PC-9 (cell line): ENCODE measurements at regions not wholly inside any gene's neighbourhood (a gene's known extent, or its start where the extent isn't known, plus 50 kb on each side); places are given as distances from the start of the nearest gene placed in this dataset.

Source experiments
- CTCF ChIP-seq: fragments of 200-600 bp; sonication (generic); conservative IDR thresholded peaks from 2 replicates; pipeline ENCODE4 v1.6.1; 2017; ENCODE audit warnings: mixed run types, antibody characterized with exemption, mild to moderate bottlenecking, moderate library complexity
- EZH2 ChIP-seq: fragments of 200-600 bp; sonication (generic); IDR thresholded peaks from 2 replicates; pipeline ENCODE4 v1.8.0; 2017; ENCODE audit warnings: antibody characterized with exemption, low read depth

- TF ChIP-seq CTCF (no peak), EZH2 (no peak)
Observed at GRCh38 chr2:85963068-85963467, 74.3 kb upstream of the ST3GAL5 start.
